ENCODE measurements at regions not wholly inside any gene's neighbourhood (a gene's known extent, or its start where the extent isn't known, plus 50 kb on each side); places are given as distances from the start of the nearest gene placed in this dataset.

GRCh38 chr19:31575846-31576335, 226.7 kb upstream of the TSHZ3 start:
- no TSS peak for BruUV-seq (replicated peaks)
- H3K27ac ChIP-seq (ENCODE audit: insufficient read depth, low read length) = no peak overlapping the region
- no peak overlapping the region for H3K23ac ChIP-seq (ENCODE audit: low read depth, low read length)
- POLR2A ChIA-PET (ENCODE audit: unreplicated experiment) = no interaction called here
- no peak overlapping the region for H2BK15ac ChIP-seq (ENCODE audit: low read depth, low read length)
- H3K9me1 ChIP-seq (ENCODE audit: insufficient read depth, low read length) = no peaks in the 10 kb centered on the region
- no peak overlapping the region for H4K91ac ChIP-seq (ENCODE audit: insufficient read depth, low read depth, low read length)
- dilution Hi-C loops (cut with HindIII; ENCODE audit: low sequenced_read_pairs, unreplicated experiment) (no loop called here), intact Hi-C loops (cut with micrococcal nuclease) (no loop called here), in situ Hi-C loops (cut with MboI; ENCODE audit: low sequenced_read_pairs) (no loop called here)
- H4K8ac ChIP-seq (ENCODE audit: low read depth in 2 of 2, low read length in 2 of 2) = no peak overlapping the region
- H3K27me3 ChIP-seq (ENCODE audit: control insufficient read depth, insufficient read depth, low read length) = peaks cover 3% of the 10 kb centered on the region; the same call in 1 of the 2 replicates
- no peak for DNase-seq
- H2AK9ac ChIP-seq (replicated peaks; ENCODE audit: low read depth, low read length, poor library complexity) = no peak overlapping the region
- 67% methylated on average over 7 of the region's 11 CpGs; no CpG with 5 or more reads in 1 of the 2 experiments for WGBS, 2 experiments (ENCODE audit: extremely low coverage in 2 of 2, insufficient read length in 1 of 2)
- CTCF ChIA-PET = interaction anchor here (0.6 kb wide), 1 partner anchor 347 kb away, joined by 3 read pairs; no protein-coding TSS in a partner anchor
- H3K36me3 ChIP-seq (ENCODE audit: control insufficient read depth, insufficient read depth, low read length) = no peaks in the 10 kb centered on the region
- H3K9ac ChIP-seq (ENCODE audit: low read depth, low read length) = no peak overlapping the region
- no peak overlapping the region for H2BK120ac ChIP-seq (ENCODE audit: low read depth, low read length)
- no peak overlapping the region for H3K4ac ChIP-seq (ENCODE audit: low read depth, low read length)
- no peak overlapping the region for H2AFZ ChIP-seq (replicated peaks; ENCODE audit: low read length, poor library complexity)
- no peak overlapping the region for H3K14ac ChIP-seq (replicated peaks; ENCODE audit: low read depth, low read length)
- H3K4me1 ChIP-seq (ENCODE audit: control insufficient read depth, insufficient read depth, low read length) = no peaks in the 10 kb centered on the region
- no peaks in the 10 kb centered on the region for H4K20me1 ChIP-seq (ENCODE audit: insufficient read depth, low read length)
- no peak overlapping the region for H3K18ac ChIP-seq (ENCODE audit: low read depth, low read length)
- H3K56ac ChIP-seq (ENCODE audit: extremely low read depth, insufficient read depth, low read length) = no peak overlapping the region
- no peaks in the 10 kb centered on the region for H3K79me1 ChIP-seq (ENCODE audit: low read depth in 1 of 2, low read length in 2 of 2)
- no peak for TF ChIP-seq BHLHE40 (IDR thresholded peaks at IDR 0.05; ENCODE audit: low read depth, low read length)
- no peak for TF ChIP-seq MXI1 (IDR thresholded peaks at IDR 0.05; ENCODE audit: borderline replicate concordance, low read depth, low read length)
- no peak for TF ChIP-seq RAD21 (IDR thresholded peaks at IDR 0.05; ENCODE audit: low read length)
- no peak for TF ChIP-seq CHD1 (IDR thresholded peaks at IDR 0.05; ENCODE audit: low read depth, low read length)
- TF ChIP-seq FOS (IDR thresholded peaks at IDR 0.05; ENCODE audit: low read depth, low read length) = no peak
- no peak for TF ChIP-seq MAZ (IDR thresholded peaks at IDR 0.05; ENCODE audit: borderline replicate concordance, low read depth, low read length)
- TF ChIP-seq RCOR1 (IDR thresholded peaks at IDR 0.05; ENCODE audit: insufficient replicate concordance, low read length) = no peak
- no peak for TF ChIP-seq SMC3 (IDR thresholded peaks at IDR 0.05; ENCODE audit: low read depth, low read length)
- TF ChIP-seq MAFK (IDR thresholded peaks at IDR 0.05; ENCODE audit: low read depth, low read length) = no peak
- no peak for TF ChIP-seq RFX5 (IDR thresholded peaks at IDR 0.05; ENCODE audit: low read depth, low read length)
- TF ChIP-seq CTCF (conservative IDR thresholded peaks at IDR 0.05; ENCODE audit: low read depth, low read length) = no peak
- TF ChIP-seq USF2 (IDR thresholded peaks at IDR 0.05; ENCODE audit: low read depth, low read length) = no peak
- no peak for TF ChIP-seq POLR2A (IDR thresholded peaks at IDR 0.05; ENCODE audit: low read depth, low read length)
- no peak for TF ChIP-seq ELK1 (IDR thresholded peaks at IDR 0.05; ENCODE audit: borderline replicate concordance, low read depth, low read length)
- TF ChIP-seq NFE2L2 (IDR thresholded peaks at IDR 0.05; ENCODE audit: low read depth, low read length) = no peak
- no peak for TF ChIP-seq CEBPB (IDR thresholded peaks at IDR 0.05; ENCODE audit: low read depth, low read length)
- no peak overlapping the region for H2BK20ac ChIP-seq (ENCODE audit: low read depth, low read length)
- no peaks in the 10 kb centered on the region for H3K9me3 ChIP-seq (ENCODE audit: control insufficient read depth, insufficient read depth, low read length)
- no peak overlapping the region for H2BK5ac ChIP-seq (ENCODE audit: low read depth, low read length, poor library complexity, severe bottlenecking)
- H3K4me2 ChIP-seq (ENCODE audit: low read depth, low read length) = no peak overlapping the region
- no peak overlapping the region for H2AK5ac ChIP-seq (ENCODE audit: low read depth, low read length)
- ATAC-seq (ENCODE audit: low read depth) = no peak
- H4K5ac ChIP-seq (ENCODE audit: low read depth, low read length) = no peak overlapping the region
- H3K4me3 ChIP-seq (ENCODE audit: insufficient read depth, low read depth, low read length) = no peak overlapping the region

All from IMR-90 (cell line).